Brain microvascular endothelial cell (primary cell): ENCODE measurements at regions not wholly inside any gene's neighbourhood (a gene's known extent, or its start where the extent isn't known, plus 50 kb on each side); places are given as distances from the start of the nearest gene placed in this dataset.
"Not testable (repeated sequence)": the region's sequence is repeated elsewhere in the genome, so short reads cannot be mapped to it uniquely, and the experiment has no call there.

ENCODE experiments used
- DNase-seq: peaks from one replicate; pipeline ENCODE4 v3.0.0-alpha.2; 2020
- H3K27ac ChIP-seq: fragments of 250-450 bp; sonication (Bioruptor Pico); 2 replicates; pipeline ENCODE4 v1.5.1; 2020; ENCODE audit warnings: mild to moderate bottlenecking, moderate library complexity
- H3K27me3 ChIP-seq: fragments of 250-450 bp; sonication (Bioruptor Pico); replicated peaks from 2 replicates; pipeline ENCODE4 v1.5.1; 2020; ENCODE audit warnings: mild to moderate bottlenecking
- H3K36me3 ChIP-seq: fragments of 250-450 bp; sonication (Bioruptor Pico); replicated peaks from 2 replicates; pipeline ENCODE4 v1.5.1; 2020; ENCODE audit warnings: mild to moderate bottlenecking
- H3K4me3 ChIP-seq: 2 replicates; pipeline ENCODE4 v1.5.1; 2011; ENCODE audit warnings: low read depth, mild to moderate bottlenecking, control low read depth, low read length, moderate library complexity
- in situ Hi-C: cut with HindIII; loops from 2 replicates; pipeline ENCODE4 v1.10.0; 2017; ENCODE audit warnings: low sequenced_read_pairs, low pct_ligation_motif_present
- TF ChIP-seq, protein P1 (sequence below): IDR thresholded peaks from 2 replicates; pipeline ENCODE4 v1.5.1; 2011; ENCODE audit warnings: low read depth, mild to moderate bottlenecking, moderate library complexity, low read length, control low read depth, inconsistent platforms; ENCODE audit errors: missing control alignments

DNA sequence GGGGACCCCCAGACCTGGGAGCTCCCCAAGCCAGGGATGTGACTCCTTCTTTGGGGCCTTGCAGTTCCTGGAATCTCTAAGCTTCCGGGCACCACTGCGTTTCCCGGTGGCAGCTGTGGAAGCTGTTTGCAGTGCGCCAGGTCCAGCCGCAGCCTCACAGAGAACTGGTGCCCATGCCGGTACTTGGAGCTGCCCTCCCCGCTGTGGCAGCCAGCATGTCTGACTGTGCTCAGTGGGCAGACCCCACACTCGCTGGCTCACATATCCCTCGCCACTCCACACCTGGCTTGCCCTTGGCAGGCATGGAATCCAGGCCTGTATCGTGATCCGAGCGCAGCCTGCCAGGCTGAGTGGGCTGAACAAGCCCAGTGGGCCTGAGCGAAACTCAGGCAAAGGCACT, 753.2 kb upstream of the PCDH20 start:
- TF ChIP-seq, protein P1, sequence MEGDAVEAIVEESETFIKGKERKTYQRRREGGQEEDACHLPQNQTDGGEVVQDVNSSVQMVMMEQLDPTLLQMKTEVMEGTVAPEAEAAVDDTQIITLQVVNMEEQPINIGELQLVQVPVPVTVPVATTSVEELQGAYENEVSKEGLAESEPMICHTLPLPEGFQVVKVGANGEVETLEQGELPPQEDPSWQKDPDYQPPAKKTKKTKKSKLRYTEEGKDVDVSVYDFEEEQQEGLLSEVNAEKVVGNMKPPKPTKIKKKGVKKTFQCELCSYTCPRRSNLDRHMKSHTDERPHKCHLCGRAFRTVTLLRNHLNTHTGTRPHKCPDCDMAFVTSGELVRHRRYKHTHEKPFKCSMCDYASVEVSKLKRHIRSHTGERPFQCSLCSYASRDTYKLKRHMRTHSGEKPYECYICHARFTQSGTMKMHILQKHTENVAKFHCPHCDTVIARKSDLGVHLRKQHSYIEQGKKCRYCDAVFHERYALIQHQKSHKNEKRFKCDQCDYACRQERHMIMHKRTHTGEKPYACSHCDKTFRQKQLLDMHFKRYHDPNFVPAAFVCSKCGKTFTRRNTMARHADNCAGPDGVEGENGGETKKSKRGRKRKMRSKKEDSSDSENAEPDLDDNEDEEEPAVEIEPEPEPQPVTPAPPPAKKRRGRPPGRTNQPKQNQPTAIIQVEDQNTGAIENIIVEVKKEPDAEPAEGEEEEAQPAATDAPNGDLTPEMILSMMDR: no peak
- no peak overlapping the region for H3K4me3 ChIP-seq
- no peak overlapping the region for H3K27ac ChIP-seq
- H3K36me3 ChIP-seq: no peaks in the 10 kb centered on the region
- H3K27me3 ChIP-seq: no peaks in the 10 kb centered on the region
- in situ Hi-C loops: no loop called here
- DNase-seq: no peak

DNA sequence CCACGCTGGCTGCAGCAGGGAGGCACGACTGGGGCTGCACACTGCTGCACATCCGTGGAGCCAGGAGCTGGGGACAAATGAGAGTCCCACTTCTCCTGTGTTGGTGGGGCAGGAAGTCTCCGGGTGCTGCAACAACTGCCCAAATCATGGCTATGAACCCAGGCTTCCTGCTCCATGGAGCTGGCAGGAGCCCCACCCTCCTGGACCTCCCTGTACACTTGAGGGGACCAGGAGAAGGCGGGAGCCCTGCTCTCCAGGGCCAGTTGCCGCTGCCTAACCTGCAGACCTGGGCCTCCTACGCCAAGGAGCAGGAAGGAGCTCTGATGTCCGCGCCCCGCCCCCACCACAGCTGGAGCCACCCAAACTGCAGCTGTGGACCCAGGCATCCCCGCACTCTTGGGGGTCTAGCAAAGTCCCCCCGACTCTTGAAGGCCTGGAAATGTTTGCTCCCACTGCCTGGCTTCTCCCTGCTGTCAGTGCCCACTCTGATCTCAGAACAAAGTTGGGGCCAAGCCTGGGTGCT, 752.1 kb upstream of the PCDH20 start:
- Histone ChIP-seq H3K4me3 (no peak overlapping the region), H3K27ac (no peak overlapping the region), H3K27me3 (no peaks in the 10 kb centered on the region), H3K36me3 (no peaks in the 10 kb centered on the region)
- no peak for DNase-seq
- in situ Hi-C loops: no loop called here
- TF ChIP-seq, protein P1: no peak

DNA sequence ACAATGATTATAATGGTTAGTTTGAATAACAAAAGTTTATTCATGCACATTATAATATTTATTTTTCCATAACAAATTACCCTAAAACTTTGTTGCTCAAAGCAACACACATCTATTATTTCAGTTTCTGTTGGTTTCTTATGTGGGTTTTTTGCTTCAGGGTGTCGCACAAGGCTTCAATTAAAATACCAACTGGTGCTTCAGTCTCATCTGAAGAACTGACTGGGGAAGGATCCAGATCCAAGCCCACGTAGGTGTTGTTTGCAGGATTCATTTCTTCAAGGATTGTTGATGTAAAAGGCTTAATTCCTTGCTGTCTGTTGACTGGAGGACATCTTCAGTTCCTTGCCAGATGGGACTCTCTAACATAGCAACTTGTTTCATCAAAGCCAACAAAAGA, 747.2 kb upstream of the PCDH20 start:
- TF ChIP-seq, protein P1: no peak
- Histone ChIP-seq H3K36me3 (no peaks in the 10 kb centered on the region), H3K4me3 (no peak overlapping the region), H3K27me3 (no peaks in the 10 kb centered on the region), H3K27ac (no peak overlapping the region)
- no peak for DNase-seq
- in situ Hi-C loops: no loop called here

DNA sequence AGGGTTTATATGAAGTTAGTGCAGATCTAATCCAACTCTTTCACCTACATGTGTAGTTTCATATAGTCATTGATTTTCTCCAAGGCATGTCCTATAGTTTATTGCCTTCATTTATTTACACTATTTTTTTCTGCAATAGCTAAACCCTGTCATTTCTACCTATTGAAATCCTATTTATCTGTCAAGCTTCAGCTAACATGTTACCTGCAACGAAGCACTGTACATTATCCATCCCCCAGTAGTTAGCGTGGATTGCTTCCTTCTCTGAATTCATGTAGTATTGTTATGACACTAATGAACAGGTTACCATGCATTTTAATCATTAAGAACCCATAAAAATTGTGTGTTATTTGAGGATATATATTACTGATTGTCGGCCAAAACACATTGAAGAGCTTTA, 742.9 kb upstream of the PCDH20 start:
- Histone ChIP-seq H3K27ac (no peak overlapping the region), H3K36me3 (no peaks in the 10 kb centered on the region), H3K4me3 (no peak overlapping the region), H3K27me3 (no peaks in the 10 kb centered on the region)
- TF ChIP-seq, protein P1: no peak
- DNase-seq: no peak
- in situ Hi-C loops: no loop called here

DNA sequence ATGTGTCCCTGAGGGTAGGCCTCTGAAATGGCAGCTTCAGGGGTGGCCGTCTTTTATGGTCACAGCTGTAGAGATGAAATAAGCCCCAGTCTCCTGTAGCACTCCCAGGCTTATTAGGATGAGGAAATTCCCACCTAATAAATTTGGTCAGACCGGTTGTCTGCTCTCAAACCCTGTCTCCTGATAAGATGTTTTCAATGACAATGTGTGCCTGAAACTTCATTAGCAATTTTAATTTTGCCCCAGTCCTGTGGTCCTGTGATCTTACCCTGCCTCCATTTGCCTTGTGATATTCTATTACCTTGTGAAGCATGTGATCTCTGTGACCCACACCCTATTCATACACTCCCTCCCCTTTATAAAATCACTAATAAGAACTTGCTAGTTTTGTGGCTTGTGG, 736.1 kb upstream of the PCDH20 start:
- H3K27me3 ChIP-seq, H3K4me3 ChIP-seq, in situ Hi-C loops, H3K27ac ChIP-seq, DNase-seq, H3K36me3 ChIP-seq: not testable (repeated sequence)

DNA sequence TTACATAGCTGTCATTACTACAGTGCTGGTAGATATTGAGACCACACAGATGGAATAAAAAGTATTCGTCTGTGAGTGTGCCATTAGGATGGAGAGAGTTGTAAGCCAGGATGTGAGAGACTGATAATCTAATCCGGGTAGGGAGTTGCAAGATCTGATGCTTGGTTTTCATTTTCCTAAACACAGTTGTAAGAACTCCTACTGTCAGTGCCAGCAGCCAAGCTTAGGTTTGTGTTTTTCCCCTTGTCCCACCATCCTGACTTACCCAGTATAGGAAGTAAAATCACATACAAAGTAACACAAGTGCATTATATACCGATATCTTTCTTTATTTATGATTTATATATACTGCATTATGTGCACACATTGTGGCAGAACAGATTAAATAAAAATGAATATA, 726.4 kb upstream of the PCDH20 start:
- TF ChIP-seq, protein P1: no peak
- Histone ChIP-seq H3K27ac (no peak overlapping the region), H3K36me3 (no peaks in the 10 kb centered on the region), H3K27me3 (no peaks in the 10 kb centered on the region), H3K4me3 (no peak overlapping the region)
- DNase-seq: no peak
- in situ Hi-C loops: no loop called here
